HepG2 (cell line): ENCODE measurements at regions not wholly inside any gene's neighbourhood (a gene's known extent, or its start where the extent isn't known, plus 50 kb on each side); places are given as distances from the start of the nearest gene placed in this dataset.

Source experiments
- ATAC-seq: fragments of 200-7000 bp; cut with Tn5 transposase; 3 replicates; pipeline ENCODE4 v1.9.1; 2020; ENCODE audit warnings: mild to moderate bottlenecking, moderate library complexity
- BruUV-seq: library from RNA; stranded (reverse); fragments of 400-500 nt; replicated peaks from 2 replicates; lab custom pipeline; 2021; lab: Mats Ljungman, UMichigan
- CTCF ChIA-PET: fragments of 300-600 bp; formaldehyde crosslinking; extraction: SDS; loops from one replicate; lab custom pipeline; 2021; ENCODE audit warnings: low total read pairs, inconsistent platforms, low intra/inter-chr PET ratio; lab: Yijun Ruan, JAX
- POLR2A ChIA-PET: fragments of 350-600 bp; sonication (Branson Sonifier 250); formaldehyde crosslinking; loops from one replicate; lab custom pipeline; 2020; ENCODE audit warnings: antibody characterized with exemption, inconsistent platforms; lab: Yijun Ruan, JAX
- DNase-seq: peaks from one replicate; pipeline ENCODE4 v3.0.0-alpha.2; 2015; ENCODE audit warnings: low spot score
- FAIRE-seq: peaks from 3 replicates; lab custom pipeline; 2011; peaks lifted over from hg19 to GRCh38; lab: Jason Lieb, UNC
- H2AFZ ChIP-seq: one replicate; pipeline ENCODE4 v1.6.1; 2011; ENCODE audit warnings: low read length, inconsistent platforms
- H3K27ac ChIP-seq: fragments of 300-600 bp; 3 replicates; pipeline ENCODE4 v1.8.0; 2011; ENCODE audit warnings: mixed run types, mild to moderate bottlenecking, mixed read lengths, low read length, inconsistent platforms; ENCODE audit not compliant: insufficient read depth; ENCODE audit errors: extremely low read length
- H3K27me3 ChIP-seq, 2 experiments: fragments of 200-600 bp in 1 of 2; 2 replicates in 1 of 2; 3 replicates in 1 of 2; pipeline versions ENCODE4 v1.6.0 to v1.8.0; 2011; ENCODE audit warnings: low read length in 2 of 2, mild to moderate bottlenecking in 2 of 2, moderate library complexity in 2 of 2, inconsistent platforms in 1 of 2; ENCODE audit not compliant: insufficient read depth in 2 of 2, control insufficient read depth in 1 of 2
- H3K36me3 ChIP-seq, 2 experiments: fragments of 200-600 bp in 1 of 2; replicated peaks in 1 of 2; 2 replicates in 1 of 2; 3 replicates in 1 of 2; pipeline versions ENCODE4 v1.5.1 to v1.8.0; 2011; ENCODE audit warnings: low read length in 2 of 2, inconsistent platforms in 1 of 2; ENCODE audit not compliant: insufficient read depth in 2 of 2, control insufficient read depth in 1 of 2
- H3K4me1 ChIP-seq: 2 replicates; pipeline ENCODE4 v1.5.1; 2012; ENCODE audit warnings: low read length, inconsistent platforms; ENCODE audit not compliant: insufficient read depth
- H3K4me2 ChIP-seq: 2 replicates; pipeline ENCODE4 v1.6.0; 2011; ENCODE audit warnings: low read depth, low read length, inconsistent platforms
- H3K4me3 ChIP-seq, 3 experiments: fragments of 200-600 bp in 1 of 3; sonication (generic), shearing (Covaris generic) in 1 of 3; replicated peaks in 1 of 3; 2 replicates each; pipeline ENCODE4 v1.5.1; 2011 to 2016; ENCODE audit warnings: low read length in 3 of 3, inconsistent platforms in 2 of 3, low read depth in 2 of 3, mild to moderate bottlenecking in 2 of 3, control low read depth in 1 of 3, mixed read lengths in 1 of 3; ENCODE audit not compliant: insufficient read depth in 1 of 3
- H3K79me2 ChIP-seq: one replicate; pipeline ENCODE4 v1.6.1; 2011; ENCODE audit warnings: low read length, inconsistent platforms; ENCODE audit not compliant: insufficient read depth
- H3K9ac ChIP-seq: 2 replicates; pipeline ENCODE4 v1.6.0; 2011; ENCODE audit warnings: mild to moderate bottlenecking, low read depth, low read length, inconsistent platforms; ENCODE audit not compliant: insufficient read depth
- H3K9me3 ChIP-seq: 2 replicates; pipeline ENCODE4 v1.5.1; 2012; ENCODE audit warnings: mild to moderate bottlenecking, low read length
- H4K20me1 ChIP-seq: 2 replicates; pipeline ENCODE4 v1.6.0; 2011; ENCODE audit warnings: inconsistent platforms, mild to moderate bottlenecking, low read length, moderate library complexity; ENCODE audit not compliant: insufficient read depth
- DPF2 ChIP-seq: sonication (generic); formaldehyde crosslinking; IDR thresholded peaks from 2 replicates; pipeline ENCODE4 v1.4.0; 2020; ENCODE audit warnings: mild to moderate bottlenecking, low read depth, missing genetic modification reagents, borderline replicate concordance
- FOXA3 ChIP-seq: IDR thresholded peaks from 2 replicates; pipeline ENCODE4 v1.6.1; 2016; ENCODE audit warnings: missing genetic modification reagents, missing compliant biosample characterization
- IKZF5 ChIP-seq: IDR thresholded peaks from 2 replicates; pipeline ENCODE4 v1.6.1; 2018; ENCODE audit warnings: missing genetic modification reagents, mild to moderate bottlenecking, missing compliant biosample characterization
- MED1 ChIP-seq: sonication (generic); formaldehyde crosslinking; IDR thresholded peaks from 2 replicates; pipeline ENCODE4 v1.4.0; 2020; ENCODE audit warnings: missing genetic modification reagents
- MNT ChIP-seq: fragments of 450-650 bp; IDR thresholded peaks from 2 replicates; pipeline ENCODE4 v1.6.1; 2016
- ZNF468 ChIP-seq: sonication (generic); formaldehyde crosslinking; IDR thresholded peaks from 2 replicates; pipeline ENCODE4 v1.8.0; 2022; ENCODE audit warnings: mild to moderate bottlenecking, moderate library complexity, missing genetic modification reagents
- WGBS: methylation state at CpG from one replicate; pipeline ENCODE4 v1.1.6; 2017; ENCODE audit warnings: low lambda C conversion rate; 5-methylcytosine and 5-hydroxymethylcytosine counted together
- in situ Hi-C: cut with HindIII; loops from 2 replicates; pipeline ENCODE4 v1.10.0; 2017; ENCODE audit warnings: low pct_unique_long_range_greater_than_20kb; ENCODE audit not compliant: extremely low pct_ligation_motif_present
- intact Hi-C: fragments of 100-400 bp; cut with micrococcal nuclease; formaldehyde crosslinking; loops from one replicate; pipeline ENCODE4 v1.10.0; 2022; ENCODE audit not compliant: unreplicated experiment

GRCh38 chr1:65729259-65729658 lies 63.4 kb upstream of the PDE4B start:
- no peak for TF ChIP-seq MED1 (CRISPR knock-in tag)
- TF ChIP-seq FOXA3 (CRISPR knock-in tag) = no peak
- TF ChIP-seq MNT = peak; percentile 56; the same call in 1 of the 2 replicates
- ChIA-PET POLR2A (no interaction called here), CTCF (no interaction called here)
- ATAC-seq (no peak), FAIRE-seq (no peak), DNase-seq (no peak)
- 7% methylated on average over 2 of the region's 2 CpGs for whole genome bisulfite sequencing
- Histone ChIP-seq H3K9me3 (no peaks in the 10 kb centered on the region), H3K4me3 (no peak overlapping the region), H2AFZ (no peak overlapping the region), H4K20me1 (no peaks in the 10 kb centered on the region), H3K4me2 (no peak overlapping the region), H3K79me2 (no peaks in the 10 kb centered on the region), H3K36me3 (no peaks in the 10 kb centered on the region), H3K27me3 (no peaks in the 10 kb centered on the region), H3K27ac (no peak overlapping the region), H3K4me1 (no peaks in the 10 kb centered on the region), H3K9ac (no peak overlapping the region)
- intact Hi-C loops = no loop called here
- in situ Hi-C loops = no loop called here
- BruUV-seq = no TSS peak

- TF ChIP-seq DPF2 (CRISPR knock-in tag) (no peak), ZNF468 (CRISPR knock-in tag) (no peak), IKZF5 (no peak)
These were observed 57.7 kb upstream of the PDE4B start for GRCh38 chr1:65734979-65735378.

More at GRCh38 chr1:65734979-65735378, 57.7 kb upstream of the PDE4B start:
- Histone ChIP-seq H2AFZ (no peak overlapping the region), H3K4me1 (no peaks in the 10 kb centered on the region), H4K20me1 (no peaks in the 10 kb centered on the region), H3K79me2 (no peaks in the 10 kb centered on the region), H3K27ac (no peak overlapping the region), H3K36me3 (no peaks in the 10 kb centered on the region), H3K4me3 (no peak overlapping the region), H3K27me3 (no peaks in the 10 kb centered on the region), H3K4me2 (no peak overlapping the region), H3K9me3 (no peaks in the 10 kb centered on the region), H3K9ac (no peak overlapping the region)
- 11% methylated on average over 2 of the region's 2 CpGs for WGBS
- ATAC-seq = no peak
- no peak for FAIRE-seq
- intact Hi-C loops = no loop called here
- no peak for DNase-seq
- POLR2A ChIA-PET = no interaction called here
- CTCF ChIA-PET = no interaction called here
- BruUV-seq = no TSS peak
- in situ Hi-C loops = no loop called here
